ENCODE measurements at regions not wholly inside any gene's neighbourhood (a gene's known extent, or its start where the extent isn't known, plus 50 kb on each side); places are given as distances from the start of the nearest gene placed in this dataset.
"Not testable (repeated sequence)": the region's sequence is repeated elsewhere in the genome, so short reads cannot be mapped to it uniquely, and the experiment has no call there.

DNA sequence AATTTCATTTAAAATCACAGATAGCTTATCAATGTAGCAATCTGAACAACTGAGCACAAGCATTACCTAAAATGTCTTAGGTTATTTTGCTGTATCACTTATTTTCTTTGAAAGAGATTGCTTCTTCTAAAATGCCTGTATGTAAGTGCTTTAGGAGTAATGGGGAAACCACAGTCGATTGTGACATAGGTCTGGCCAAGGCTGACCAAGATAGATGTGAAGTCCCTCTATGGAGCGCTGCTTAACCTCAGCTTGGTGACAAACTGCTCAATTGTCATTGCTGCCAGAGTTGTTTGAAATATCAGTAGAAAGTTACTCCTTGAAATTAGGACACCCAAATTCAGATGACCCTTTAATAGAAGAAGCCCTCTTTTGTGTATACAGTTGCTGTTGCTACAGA, 401.9 kb upstream of the NDST4 start:
- H3K27ac ChIP-seq = no peak overlapping the region
- no peaks in the 10 kb centered on the region for H3K27me3 ChIP-seq
- H3K4me1 ChIP-seq = peaks cover 0 to 4% (median 0%) of the 10 kb centered on the region in 4 donors
- H3K36me3 ChIP-seq = no peaks in the 10 kb centered on the region
- H3K4me3 ChIP-seq = no peak overlapping the region
- no peak for DNase-seq (ENCODE audit: low spot score in 2 of 2)
- 92% methylated on average over 2 of the region's 2 CpGs for WGBS, 2 donors
- H3K9me3 ChIP-seq = no peaks in the 10 kb centered on the region
- no peak for TF ChIP-seq EP300 (IDR thresholded peaks at IDR 0.05)
- no peak for TF ChIP-seq POLR2A (IDR thresholded peaks at IDR 0.05)
- TF ChIP-seq, protein P1, sequence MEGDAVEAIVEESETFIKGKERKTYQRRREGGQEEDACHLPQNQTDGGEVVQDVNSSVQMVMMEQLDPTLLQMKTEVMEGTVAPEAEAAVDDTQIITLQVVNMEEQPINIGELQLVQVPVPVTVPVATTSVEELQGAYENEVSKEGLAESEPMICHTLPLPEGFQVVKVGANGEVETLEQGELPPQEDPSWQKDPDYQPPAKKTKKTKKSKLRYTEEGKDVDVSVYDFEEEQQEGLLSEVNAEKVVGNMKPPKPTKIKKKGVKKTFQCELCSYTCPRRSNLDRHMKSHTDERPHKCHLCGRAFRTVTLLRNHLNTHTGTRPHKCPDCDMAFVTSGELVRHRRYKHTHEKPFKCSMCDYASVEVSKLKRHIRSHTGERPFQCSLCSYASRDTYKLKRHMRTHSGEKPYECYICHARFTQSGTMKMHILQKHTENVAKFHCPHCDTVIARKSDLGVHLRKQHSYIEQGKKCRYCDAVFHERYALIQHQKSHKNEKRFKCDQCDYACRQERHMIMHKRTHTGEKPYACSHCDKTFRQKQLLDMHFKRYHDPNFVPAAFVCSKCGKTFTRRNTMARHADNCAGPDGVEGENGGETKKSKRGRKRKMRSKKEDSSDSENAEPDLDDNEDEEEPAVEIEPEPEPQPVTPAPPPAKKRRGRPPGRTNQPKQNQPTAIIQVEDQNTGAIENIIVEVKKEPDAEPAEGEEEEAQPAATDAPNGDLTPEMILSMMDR (IDR thresholded peaks at IDR 0.05) = no peak

DNA sequence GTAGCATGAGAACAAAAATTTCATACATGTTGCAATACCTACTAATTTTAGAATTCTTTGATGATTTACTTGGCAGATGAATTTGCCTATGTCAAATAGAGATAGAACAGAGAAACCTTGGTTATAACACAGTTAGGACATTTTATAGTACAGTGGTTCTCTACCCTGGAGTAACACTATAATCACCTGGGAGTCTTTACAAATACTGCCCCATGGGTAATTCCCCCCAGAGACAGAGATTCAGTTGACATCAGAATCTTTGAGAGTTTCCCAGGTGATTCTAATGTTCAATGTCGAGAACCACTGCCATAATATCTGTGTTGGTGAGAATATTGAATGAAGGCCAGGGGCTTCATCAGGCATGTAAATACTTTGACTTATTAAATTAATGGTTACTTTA, 401.3 kb upstream of the NDST4 start:
- TF ChIP-seq POLR2A (IDR thresholded peaks at IDR 0.05) (no peak), EP300 (IDR thresholded peaks at IDR 0.05) (no peak)
- TF ChIP-seq, protein P1 (IDR thresholded peaks at IDR 0.05) = no peak
- H3K27me3 ChIP-seq = no peaks in the 10 kb centered on the region
- no peak overlapping the region for H3K27ac ChIP-seq
- WGBS, 2 donors = 74 to 100% methylated on average over 1 of the region's 1 CpG
- H3K4me1 ChIP-seq = peaks cover 0 to 4% (median 0%) of the 10 kb centered on the region in 4 donors
- no peak for DNase-seq (ENCODE audit: low spot score in 2 of 2)
- H3K9me3 ChIP-seq = no peaks in the 10 kb centered on the region
- H3K36me3 ChIP-seq = no peaks in the 10 kb centered on the region
- H3K4me3 ChIP-seq = no peak overlapping the region

DNA sequence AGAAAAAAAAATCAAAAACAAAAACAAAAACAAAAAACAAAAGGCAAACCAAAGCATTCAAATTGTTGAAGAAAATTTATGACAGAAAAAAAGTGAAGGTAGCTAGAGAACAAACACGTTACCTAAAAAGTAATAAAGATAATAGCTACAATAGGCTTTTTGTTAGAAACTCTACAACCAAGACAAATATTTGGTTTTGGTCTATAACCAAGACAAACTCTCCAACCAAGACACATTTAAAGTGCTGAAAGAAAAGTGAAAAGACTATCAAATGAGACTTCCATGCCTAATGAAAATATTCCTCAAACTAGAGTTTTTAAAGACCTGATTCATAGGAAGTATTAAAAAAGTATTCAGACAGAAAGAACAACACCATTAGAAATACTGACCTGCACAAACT, 391.9 kb upstream of the NDST4 start:
- Histone ChIP-seq H3K9me3 (no peaks in the 10 kb centered on the region), H3K4me1 (no peaks in the 10 kb centered on the region), H3K36me3 (no peaks in the 10 kb centered on the region), H3K27ac (no peak overlapping the region), H3K27me3 (no peaks in the 10 kb centered on the region), H3K4me3 (no peak overlapping the region)
- 22 to 60% methylated on average over 1 of the region's 1 CpG for WGBS, 2 donors
- TF ChIP-seq, protein P1 (IDR thresholded peaks at IDR 0.05) = no peak
- TF ChIP-seq EP300 (IDR thresholded peaks at IDR 0.05) (no peak), POLR2A (IDR thresholded peaks at IDR 0.05) (no peak)
- no peak for DNase-seq (ENCODE audit: low spot score in 2 of 2)

DNA sequence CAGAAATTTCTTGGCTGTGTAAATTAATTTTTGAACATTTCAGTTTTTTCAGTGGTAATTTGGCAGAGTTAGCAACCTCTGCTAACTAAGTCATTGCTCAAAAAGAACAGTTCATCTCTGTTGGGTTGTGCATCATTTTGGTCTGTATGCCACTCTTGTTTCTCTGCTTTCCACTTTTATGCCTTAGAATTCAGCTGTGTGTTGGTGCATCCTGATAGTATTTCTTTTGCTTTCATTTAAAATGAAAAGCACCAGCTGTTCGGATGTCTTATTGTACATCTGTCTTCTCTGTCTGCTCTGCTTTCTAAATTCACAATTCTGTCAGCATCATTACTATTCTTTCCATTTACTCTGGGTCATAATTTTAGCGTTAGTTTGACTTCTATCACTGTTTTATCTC, 388.2 kb upstream of the NDST4 start:
- Histone ChIP-seq H3K4me1 (no peaks in the 10 kb centered on the region), H3K27me3 (no peaks in the 10 kb centered on the region), H3K36me3 (no peaks in the 10 kb centered on the region), H3K27ac (no peak overlapping the region), H3K9me3 (no peaks in the 10 kb centered on the region), H3K4me3 (no peak overlapping the region)
- no peak for DNase-seq (ENCODE audit: low spot score in 2 of 2)
- 61 to 77% methylated on average over 2 of the region's 2 CpGs for WGBS, 2 donors
- TF ChIP-seq EP300 (IDR thresholded peaks at IDR 0.05) = no peak
- no peak for TF ChIP-seq POLR2A (IDR thresholded peaks at IDR 0.05)
- TF ChIP-seq, protein P1 (IDR thresholded peaks at IDR 0.05) = no peak

DNA sequence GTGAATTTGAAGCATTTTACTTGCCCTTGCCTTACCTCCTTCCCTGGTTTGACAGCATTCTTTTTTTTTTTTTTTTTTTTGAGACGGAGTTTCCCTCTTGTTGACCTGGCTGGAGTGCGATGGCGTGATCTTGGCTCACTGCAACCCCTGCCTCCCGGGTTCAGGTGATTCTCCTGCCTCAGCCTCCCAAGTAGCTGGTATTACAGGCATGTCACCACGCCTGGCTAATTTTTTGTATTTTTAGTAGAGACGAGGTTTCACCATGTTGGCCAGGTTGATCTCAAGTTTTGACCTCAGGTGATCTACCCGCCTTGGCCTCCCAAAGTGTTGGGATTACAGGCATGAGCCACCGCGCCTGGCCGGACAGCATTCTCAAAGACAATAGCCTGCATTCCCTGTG, 380.4 kb upstream of the NDST4 start:
- H3K27me3 ChIP-seq; H3K4me1 ChIP-seq; H3K36me3 ChIP-seq; H3K4me3 ChIP-seq; DNase-seq (ENCODE audit: low spot score in 2 of 2); H3K27ac ChIP-seq: not testable (repeated sequence)
- WGBS, 2 donors = 94% methylated on average over 10 of the region's 10 CpGs
- peaks cover 0 to 18% (median 2%) of the 10 kb centered on the region in 4 donors for H3K9me3 ChIP-seq

DNA sequence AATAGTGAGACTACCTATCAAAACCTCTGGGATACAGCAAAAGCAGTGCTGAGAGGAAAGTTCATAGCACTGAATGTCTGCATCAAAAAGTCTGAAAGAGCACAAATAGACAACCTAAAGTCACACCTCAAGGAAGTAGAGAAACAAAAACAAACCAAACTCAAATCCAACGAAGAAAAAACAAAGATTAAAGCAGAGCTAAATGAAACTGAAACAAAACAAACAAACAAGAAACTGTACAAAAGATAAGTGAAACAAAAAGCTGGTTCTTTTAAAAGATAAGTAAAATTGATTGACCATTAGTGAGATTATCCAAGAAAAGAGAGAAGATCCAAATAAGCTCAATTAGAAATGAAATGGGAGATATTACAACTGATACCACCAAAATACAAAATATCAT, 378.3 kb upstream of the NDST4 start:
- Histone ChIP-seq H3K4me3 (no peak overlapping the region), H3K4me1 (no peaks in the 10 kb centered on the region), H3K9me3 (peaks cover 0 to 18% (median 2%) of the 10 kb centered on the region in 4 donors), H3K27ac (no peak overlapping the region), H3K36me3 (no peaks in the 10 kb centered on the region), H3K27me3 (no peaks in the 10 kb centered on the region)
- no peak for TF ChIP-seq POLR2A (IDR thresholded peaks at IDR 0.05)
- no peak for TF ChIP-seq EP300 (IDR thresholded peaks at IDR 0.05)
- TF ChIP-seq, protein P1 (IDR thresholded peaks at IDR 0.05) = no peak
- 62 to 74% methylated on average over 1 of the region's 1 CpG for WGBS, 2 donors
- no peak for DNase-seq (ENCODE audit: low spot score in 2 of 2)

Data from tibial nerve (tissue), 4 donors.